Activated CD4-positive, CD25-positive, alpha-beta regulatory T cell treated with anti-CD3 and anti-CD28 coated beads, Interleukin-2, amount 50 U/mL, for 72 hours (primary cell): ENCODE measurements at regions not wholly inside any gene's neighbourhood (a gene's known extent, or its start where the extent isn't known, plus 50 kb on each side); places are given as distances from the start of the nearest gene placed in this dataset.
A peak's percentile ranks its signal among the peaks of the same experiment; 100 is the strongest.
"Not testable (repeated sequence)": the region's sequence is repeated elsewhere in the genome, so short reads cannot be mapped to it uniquely, and the experiment has no call there.

Experiments
- DNase-seq: peaks from one replicate; pipeline ENCODE4 v3.0.0; 2021

DNA sequence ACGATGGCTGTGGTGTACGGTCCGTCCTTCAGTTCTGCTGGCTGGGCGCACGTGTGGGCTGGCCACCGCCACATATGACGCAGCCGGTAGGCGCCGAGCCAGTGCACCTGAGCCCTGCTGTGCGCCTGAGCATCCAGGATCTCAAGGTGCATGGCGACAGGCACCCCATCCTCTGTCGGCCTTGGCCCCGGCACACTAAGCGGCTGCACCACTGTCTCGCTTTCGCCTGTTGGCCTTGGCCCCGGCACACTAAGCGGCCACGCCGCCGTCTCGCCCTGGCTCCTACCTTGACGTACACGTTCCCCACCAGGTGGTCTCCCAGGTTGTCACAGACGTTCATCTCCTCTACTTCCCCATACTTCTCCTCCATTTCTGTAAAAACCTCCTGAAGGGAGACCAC lies 4034.6 kb upstream of the TPTE start:
- DNase-seq, result not testable (repeated sequence)

DNA sequence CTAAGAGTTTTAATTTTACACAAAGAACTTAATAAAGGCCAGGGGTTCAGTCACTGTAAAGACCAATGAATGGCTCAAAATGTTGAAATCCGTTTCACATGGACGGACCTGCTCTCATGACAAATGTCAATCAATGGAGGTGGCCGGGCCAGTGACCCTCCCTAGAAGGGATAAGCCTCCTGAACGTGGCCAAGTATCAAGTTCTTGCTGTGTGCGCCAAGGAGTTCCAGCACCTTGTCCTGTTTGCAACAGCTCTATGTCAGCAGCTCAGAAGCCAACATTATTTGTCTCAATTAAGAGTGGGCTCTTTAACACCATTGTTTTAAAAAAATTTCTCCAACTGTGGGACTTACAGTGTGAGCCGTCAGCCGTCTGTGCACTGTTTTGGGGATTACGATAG lies 4028.7 kb upstream of the TPTE start:
- not testable (repeated sequence) for DNase-seq

DNA sequence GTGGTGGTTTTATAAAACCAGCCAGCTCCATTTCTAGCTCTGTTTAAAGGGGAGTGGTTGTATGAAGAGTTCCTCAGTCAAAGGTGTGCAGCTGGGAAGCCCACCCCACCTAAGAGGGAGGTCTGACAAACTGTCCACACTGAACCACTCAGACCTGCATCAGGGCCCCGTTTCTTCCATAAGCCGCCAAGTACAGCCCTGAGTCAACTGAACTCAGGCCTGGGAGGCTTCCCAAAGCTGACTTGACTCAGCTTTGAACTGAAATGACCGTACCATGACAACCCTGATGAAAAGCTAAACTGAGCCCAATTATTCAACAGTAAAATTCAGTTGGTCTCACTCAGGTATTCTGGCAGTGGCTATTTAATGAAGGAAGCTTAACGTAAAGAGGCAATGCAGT lies 4027.4 kb upstream of the TPTE start:
- not testable (repeated sequence) for DNase-seq

DNA sequence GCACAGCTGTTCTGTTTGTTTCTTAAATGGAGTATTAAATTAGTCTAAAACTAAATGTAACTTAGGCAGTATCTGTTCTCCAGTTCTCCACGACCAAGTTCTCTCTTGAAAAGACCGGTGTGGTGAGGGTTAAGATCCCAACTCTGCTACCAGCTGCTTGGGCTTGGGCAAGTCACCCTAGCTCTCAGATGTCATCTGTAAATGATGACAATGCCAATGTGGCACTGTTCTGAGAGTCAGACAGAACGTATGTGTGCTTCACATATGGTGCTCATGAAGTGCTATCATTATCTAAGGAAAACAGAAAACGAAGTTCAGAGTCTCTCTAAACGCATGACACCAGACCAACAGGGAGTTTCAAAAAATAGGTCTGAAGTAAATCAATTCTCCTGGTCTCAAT lies 4025.0 kb upstream of the TPTE start:
- DNase-seq, result not testable (repeated sequence)

DNA sequence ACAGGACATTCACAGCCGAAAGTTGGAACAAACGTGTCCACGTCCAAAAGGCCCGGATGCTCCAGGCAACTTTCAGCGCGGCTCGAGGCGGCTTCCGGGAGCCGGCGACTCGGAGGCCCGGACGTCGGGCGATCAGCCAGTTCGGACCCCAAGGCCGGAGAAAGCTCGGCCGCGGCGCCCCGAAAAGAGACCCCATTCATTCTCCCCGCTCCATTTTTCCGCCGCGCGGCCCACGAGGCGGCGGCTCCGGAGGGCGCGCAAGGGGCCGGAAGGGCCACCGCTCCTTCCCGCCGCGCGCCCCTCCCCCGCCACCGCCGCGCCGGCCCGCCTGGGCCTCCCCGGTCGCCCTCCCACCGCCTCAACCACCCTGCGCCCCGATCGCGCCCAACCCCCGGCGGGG lies 4022.7 kb upstream of the TPTE start:
- peak; percentile 39 for DNase-seq

DNA sequence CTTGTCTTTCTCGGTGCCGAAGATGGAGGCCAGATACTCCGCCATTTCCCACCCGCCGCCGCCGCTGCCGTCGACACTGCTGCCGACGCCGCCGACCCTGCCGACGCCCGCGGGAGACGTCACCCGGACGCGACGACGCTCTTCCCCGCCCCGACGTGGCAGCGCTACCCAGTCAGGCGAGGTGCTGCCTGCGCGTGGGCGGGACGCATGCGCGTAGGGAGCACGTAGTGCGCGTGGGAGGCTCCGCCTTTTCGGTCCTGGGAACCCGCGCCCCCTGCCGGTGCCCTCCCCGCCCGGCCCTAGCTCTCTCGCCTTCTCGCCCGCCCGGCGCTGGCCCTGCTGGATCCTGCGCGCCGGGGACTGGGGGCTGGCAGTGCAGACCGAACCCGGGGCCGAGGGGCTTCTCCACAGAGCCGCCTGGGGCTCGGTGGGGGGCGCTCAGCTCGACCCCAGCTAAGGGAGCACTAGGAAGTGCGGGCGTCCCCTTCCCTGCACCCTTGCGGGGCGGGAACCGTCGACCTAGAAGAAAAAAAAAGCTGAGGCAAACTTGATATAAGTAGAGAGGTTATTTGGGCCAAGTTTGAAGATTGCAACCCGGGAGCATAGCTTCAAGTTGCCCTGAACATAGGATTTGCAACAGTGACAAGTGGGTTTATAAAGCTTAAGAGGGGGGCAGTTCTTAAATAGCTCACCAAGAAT lies 4022.1 kb upstream of the TPTE start:
- DNase-seq, result peak; percentile 60

DNA sequence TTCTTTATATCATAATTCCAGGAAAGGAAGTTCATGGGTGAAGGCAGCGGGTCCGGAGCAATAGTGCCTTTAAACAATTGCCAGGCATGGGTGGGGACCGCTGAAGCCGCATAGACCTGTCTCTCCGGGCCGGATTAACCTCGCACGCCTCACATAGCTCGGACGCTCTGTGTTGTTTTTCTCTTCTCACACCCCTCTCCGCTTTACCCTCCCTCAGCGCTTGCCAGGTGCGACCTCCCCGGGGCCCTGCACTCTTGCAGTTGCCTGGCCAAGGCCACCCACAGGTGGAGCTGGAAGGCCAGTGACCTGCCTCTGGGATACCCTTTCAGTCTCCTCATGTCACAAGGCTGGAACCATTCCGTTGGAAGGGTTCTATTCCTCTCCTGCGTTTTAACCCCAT lies 4021.5 kb upstream of the TPTE start:
- not testable (repeated sequence) for DNase-seq

DNA sequence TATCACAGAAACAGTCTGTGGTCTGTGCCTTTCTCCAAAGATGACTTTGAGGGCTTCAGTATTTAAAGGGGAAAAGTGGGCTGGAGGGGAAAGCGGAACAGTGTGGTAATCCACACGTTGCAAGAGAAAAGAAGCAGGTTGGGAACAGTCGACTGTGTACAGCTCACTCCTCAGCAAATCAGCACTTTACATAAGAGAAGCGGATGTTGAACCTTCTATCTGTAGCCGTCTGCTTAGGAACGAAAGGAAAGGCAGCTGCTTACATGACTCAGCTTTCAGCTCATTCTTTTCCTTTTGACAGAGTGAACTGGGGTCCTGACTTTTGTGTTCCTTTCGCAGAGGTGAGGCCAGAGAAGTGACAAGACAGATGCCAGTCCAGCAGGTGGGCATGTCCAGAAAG lies 4020.7 kb upstream of the TPTE start:
- not testable (repeated sequence) for DNase-seq

DNA sequence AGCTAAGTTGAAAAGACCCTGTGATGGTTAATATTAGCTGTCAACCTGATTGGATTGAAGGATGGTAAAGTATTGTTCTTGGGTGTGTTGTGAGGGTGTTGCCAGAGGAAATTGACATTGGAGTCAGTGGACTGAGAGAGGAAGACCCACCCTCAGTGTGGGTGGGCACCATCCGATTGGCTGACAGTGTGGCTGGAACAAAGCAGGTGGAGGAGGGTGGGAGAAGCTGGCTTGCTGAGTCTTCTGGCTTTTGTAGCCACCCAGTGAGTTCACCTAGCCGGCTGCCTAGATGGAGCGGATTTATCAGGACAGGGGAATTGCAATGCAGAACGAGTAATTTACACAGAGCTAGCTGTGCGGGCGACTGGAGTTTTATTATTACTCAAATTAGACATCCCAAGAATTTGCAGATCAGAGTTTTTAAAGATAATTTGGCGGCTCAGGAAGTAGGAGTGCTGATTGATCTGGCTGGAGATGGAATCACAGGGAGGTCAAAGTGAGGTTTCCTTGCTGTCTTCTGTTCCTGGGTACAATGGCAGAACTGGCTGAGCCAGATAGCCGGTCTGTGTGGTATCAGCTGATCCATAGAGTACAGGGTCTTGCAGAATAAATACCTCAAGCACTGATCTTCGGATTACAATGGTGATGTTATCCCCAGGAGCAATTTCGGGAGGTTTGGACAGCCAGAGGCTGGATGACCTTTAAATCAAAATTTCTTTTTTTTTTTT lies 4015.1 kb upstream of the TPTE start:
- DNase-seq, result not testable (repeated sequence)

DNA sequence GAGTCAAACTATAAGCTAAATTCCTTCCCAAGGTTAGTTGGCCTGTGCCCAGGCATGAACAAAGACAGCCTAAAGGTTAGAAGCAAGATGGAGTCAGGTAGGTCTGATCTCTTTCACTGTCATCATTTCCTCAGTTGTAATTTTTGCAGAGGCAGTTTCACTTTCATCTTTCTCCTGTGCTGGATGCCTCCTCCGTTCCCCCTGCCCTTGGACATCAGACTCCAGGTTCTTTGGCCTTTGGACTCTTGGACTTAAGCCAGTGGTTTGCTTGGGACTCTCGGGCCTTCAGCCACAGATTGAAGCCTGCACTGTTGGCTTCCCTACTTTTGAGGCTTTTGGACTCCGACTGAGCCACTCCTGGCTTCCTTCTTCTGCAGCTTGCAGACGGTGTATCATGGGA lies 4013.8 kb upstream of the TPTE start:
- DNase-seq, result not testable (repeated sequence)

DNA sequence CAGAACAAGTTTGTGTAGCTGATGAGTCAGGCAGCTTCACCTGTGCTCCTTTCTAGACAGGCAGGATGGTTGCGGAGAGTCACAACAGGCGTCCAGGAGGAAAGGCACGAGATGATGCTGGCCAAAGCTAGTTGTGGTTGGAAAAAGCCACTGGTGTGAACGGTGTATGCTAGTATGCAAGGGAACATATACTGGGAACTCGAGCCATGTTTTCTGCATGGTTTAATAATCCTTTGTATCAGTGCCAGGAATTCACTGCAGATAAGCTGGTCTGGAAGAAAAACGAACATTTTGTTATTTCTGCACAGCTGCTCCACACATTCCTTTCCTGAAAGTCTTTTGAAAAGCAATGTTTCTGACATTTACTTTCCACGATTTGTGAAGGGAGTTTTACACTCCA lies 3999.6 kb upstream of the TPTE start:
- not testable (repeated sequence) for DNase-seq

DNA sequence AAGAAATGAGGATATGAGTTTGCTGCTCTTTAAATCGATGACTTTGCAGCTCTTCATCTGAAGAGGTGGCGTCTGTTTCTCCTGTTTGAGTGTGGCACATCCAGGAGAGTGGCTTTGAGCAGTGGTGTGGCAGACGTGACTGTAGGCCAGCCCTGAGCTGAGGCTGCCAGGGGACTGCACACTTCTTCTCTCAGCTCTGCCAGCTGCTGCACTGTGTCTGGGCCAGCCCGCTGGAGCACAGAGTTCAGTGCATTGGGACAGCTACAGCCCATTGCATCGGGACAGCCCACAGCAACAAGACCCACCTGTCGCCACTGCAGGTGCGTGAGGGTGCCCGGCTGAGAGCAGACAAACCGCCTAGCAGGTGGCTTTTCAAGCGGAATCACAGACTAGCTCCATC lies 3995.2 kb upstream of the TPTE start:
- not testable (repeated sequence) for DNase-seq

DNA sequence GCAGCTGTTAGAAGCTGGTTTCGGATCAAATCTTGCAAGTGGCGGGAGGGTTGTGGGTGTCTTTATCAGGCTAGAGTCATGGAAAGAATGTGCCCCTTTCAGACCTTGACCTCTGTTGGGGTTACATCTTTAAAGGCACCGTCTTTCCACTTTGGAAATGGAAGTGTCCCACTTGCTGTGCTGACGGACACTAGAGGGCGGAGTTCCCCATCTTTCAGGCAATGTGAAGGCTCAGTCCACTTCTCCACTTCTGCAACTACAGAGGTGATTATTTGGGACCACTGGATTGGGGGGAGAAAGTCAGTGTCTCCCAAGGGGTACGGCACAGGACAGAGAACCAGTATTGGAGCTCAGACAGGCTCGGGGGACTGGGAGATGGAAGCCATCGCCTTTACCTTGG lies 3990.7 kb upstream of the TPTE start:
- DNase-seq, result not testable (repeated sequence)

DNA sequence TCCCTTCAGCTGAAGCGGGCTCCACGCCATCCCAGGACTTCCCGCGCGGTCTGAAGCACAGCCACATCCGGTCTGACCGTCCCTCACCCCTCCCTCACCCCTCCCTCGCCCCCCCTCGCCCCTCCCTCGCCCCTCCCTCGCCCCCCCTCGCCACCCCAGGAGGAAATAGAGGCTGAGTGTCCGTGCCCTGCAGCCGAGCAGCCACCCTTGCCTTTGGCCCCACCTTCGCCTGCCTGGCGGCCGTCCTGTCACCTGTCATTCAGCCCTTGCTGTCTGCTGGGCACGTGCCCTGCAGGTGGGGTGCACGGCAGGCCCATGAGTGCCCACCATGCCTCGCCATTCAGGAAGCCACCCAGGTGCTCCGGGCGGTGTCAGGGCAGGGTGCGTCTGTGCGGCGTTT lies 3988.1 kb upstream of the TPTE start:
- DNase-seq, result not testable (repeated sequence)

DNA sequence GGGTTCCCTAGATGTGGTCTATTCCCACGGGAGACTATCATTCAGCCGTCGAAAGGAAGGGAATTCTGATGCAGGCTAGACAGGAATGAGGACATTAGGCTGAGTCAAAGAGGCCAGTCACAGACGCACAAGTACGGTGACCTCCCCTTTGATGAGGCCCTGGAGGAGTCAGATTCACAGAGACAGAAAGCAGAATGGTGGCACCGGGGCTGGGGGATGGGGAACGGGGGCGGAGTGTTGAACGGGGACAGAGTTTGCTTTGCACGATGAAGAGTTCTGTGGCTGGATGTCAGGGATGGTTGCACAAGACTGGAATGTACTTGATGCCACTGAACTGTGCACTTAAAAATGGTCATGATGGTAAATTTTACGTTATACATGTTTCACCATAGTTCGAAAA lies 3983.1 kb upstream of the TPTE start:
- not testable (repeated sequence) for DNase-seq

DNA sequence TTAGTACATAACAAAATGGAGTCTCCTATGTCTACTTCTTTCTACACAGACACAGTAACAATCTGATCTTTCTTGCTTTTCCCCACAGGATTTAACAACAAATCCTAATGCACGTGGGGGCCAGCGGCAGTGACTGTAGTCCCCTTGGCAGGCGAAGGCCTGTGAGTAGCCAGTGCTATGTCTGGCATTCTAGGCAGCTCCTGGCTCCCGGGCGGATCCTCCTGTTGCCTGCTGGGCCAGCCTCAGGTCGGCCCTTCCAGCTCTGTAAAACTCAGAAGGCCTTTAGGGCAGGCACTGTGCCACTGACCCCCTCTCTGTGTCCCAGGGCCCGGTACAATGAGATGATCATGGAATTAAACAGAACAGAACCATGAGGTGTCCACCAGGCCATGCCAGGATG lies 3981.7 kb upstream of the TPTE start:
- not testable (repeated sequence) for DNase-seq

DNA sequence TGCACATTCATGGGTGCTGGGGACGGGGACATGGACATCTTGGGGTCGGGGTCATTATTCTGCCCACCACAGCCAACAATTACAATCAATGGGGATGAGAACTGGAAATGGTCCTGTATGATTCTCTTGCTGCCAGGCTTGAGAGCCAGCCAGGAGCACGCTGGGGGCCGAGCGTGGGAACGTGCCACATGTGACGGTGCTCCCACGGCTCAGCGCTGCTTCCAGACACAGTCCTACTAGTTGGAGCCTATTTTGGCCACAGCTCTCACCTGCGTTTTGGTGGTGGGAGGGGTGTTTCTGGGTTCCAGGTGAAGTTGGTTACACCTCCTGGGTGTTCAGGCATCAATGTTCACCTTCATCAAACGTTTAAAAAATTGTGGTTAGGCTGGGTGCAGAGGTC lies 3980.3 kb upstream of the TPTE start:
- not testable (repeated sequence) for DNase-seq

DNA sequence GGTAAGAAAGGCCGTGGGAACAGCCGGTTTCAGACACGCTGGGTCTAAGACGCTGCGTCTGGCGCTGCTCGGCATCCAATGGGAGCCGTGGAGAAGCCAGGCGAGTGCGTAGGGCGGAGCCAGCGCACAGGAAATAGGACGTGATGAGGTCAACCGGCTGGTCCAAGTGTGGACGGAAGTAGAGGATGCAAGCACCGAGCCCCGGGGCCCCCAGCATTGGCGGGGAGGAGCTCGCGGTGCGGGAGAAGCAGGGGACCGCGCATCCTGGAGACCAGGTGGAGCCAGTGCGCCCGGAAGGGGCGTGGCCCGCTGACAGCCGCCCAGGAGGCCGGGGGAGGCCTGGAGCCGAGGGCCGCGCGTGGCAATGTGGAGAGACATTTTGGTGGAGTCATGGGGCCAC lies 3976.1 kb upstream of the TPTE start:
- DNase-seq, result not testable (repeated sequence)

DNA sequence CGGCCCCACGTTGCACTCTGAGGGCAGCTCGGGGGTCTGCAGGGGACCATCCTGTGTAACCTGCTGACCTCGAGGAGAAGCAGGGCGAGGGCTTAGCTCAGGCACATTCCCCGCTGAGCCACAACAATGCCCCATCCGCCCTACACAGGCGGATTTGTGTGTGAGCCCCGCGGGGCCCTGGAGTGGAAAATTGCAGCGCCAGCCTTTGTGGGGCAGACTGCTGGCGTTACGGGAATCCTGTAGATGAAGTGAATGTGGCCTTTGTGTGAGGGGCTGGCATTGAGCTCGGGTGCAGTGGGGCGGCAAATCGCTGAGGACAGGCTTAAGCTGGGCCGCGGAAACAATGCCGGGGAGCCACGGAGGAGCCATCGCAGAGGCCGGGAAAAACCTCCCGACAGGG lies 3970.3 kb upstream of the TPTE start:
- DNase-seq, result not testable (repeated sequence)

DNA sequence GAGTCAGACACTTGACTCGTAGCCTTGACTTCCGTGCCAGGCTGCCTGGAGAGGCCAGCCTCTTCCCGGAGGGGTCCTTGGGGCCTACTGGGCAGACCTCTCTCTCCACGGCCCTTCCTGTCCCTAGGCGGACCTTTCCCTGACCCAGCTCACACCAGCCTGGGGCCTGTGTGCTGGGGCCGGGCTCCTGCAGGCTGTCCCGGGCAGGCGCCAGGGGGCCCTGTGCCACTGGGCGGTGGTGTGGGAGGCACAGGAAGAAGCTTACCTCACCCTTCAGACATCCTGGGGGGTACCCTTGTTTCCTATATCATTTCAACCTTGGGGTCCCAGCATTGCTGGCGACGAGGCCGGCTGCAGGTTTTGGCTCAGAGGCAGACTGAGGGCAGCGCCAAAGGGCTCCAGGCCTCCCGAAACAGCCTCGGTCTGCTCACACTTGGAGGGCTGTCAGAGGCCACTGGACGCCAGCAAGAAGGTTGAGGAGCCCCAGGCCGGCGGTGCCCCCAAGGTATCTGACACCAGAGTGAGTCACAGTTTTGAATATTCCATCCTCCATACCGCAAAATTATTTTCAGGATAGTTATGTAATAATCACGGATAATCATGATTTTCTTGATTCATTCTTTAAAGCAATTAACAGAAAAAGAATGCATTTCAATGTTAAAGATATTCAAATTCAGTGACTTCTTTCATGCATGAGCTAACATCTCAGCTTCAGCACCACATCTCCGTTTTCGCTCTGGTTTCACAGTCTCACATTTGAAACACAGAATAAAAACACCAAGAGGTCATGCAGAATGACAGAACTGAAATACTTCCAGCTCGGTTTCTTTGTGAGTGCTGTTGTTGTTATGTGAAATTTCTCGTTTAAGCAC lies 3967.6 kb upstream of the TPTE start:
- not testable (repeated sequence) for DNase-seq

DNA sequence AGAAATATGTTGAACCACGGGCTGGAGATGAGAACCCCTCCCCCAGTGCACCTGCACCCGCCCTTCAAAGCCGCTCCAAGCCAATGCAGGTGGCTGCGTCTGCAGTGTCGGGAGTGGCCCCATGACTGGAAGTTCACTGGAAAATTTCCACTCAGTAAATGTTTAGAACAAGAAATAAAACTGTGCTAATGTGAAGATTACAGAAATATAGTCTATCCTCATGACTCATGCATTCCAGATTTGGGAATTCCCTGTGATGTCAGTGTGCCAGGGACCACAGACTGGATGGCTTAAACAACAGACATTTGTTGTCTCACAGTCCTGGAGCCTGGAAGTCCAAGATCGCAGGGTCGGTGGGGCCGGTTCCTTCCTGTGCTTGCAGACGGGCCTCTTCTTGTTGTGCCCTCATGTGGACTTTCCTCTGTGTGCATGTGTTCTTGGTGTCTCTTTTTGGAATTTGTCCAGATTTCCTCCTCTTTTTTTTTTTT lies 3967.0 kb upstream of the TPTE start:
- not testable (repeated sequence) for DNase-seq

DNA sequence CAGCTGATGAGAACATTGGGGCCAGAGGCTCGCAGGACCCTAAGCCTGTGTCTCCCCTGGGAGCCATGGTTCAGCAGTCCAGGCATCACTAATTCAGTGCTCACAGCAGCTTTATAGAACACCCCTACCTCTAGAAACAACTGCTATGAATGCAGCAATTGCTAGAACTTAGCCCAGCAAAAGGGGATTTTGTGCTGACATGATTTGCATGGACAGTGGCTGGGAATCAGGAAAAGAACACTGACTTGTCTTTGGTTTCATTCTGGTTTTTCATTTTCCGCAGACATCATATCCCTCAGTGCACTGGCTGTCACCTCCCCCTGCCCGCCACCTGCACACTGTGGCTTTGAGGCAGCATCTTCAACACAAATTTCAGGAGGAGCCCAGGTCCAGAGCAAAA lies 3964.9 kb upstream of the TPTE start:
- DNase-seq, result not testable (repeated sequence)

DNA sequence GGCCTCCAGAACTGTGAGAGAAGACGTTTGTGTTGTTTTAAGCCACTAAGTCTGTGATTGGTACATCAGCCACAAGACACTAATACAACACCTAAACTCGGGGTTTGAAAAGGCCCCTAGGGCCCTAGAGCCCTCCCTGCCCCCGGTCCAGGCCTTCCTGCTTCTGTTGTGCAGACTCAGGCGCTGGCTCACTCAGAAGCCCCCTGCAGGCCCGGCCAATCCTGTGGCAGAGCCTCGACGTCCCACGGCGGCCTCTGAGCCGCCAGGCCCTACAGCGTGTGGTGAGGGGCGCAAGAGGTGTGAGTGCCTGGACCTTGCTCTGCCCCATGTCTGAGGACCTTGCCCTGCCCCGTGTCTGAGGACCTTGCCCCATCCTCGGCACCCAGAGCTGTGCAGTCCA lies 3964.0 kb upstream of the TPTE start:
- not testable (repeated sequence) for DNase-seq
